ENCODE measurements at regions not wholly inside any gene's neighbourhood (a gene's known extent, or its start where the extent isn't known, plus 50 kb on each side); places are given as distances from the start of the nearest gene placed in this dataset.

- in situ Hi-C loops (cut with MboI) (no loop called here), intact Hi-C loops (cut with micrococcal nuclease; ENCODE audit: unreplicated experiment) (no loop called here)
- DNase-seq (ENCODE audit: low read depth, low spot score) (no peak), FAIRE-seq (no peak), ATAC-seq (no peak)
- POLR2A ChIA-PET: no interaction called here
- TF ChIP-seq STAT3 (IDR thresholded peaks at IDR 0.05; ENCODE audit: low read depth, low read length): no peak
- no peak for TF ChIP-seq CREM (IDR thresholded peaks at IDR 0.05; ENCODE audit: low read depth)
- peak; percentile 59 for TF ChIP-seq MTA2 (IDR thresholded peaks at IDR 0.05; ENCODE audit: low read depth)
- RAD21 ChIA-PET (ENCODE audit: unreplicated experiment): no interaction called here
- BruUV-seq (replicated peaks): no TSS peak
- CTCF ChIA-PET: interaction anchor here (0.6 to 1.2 kb wide), 4 partner anchors 8 to 30 kb away, joined by 3 to 4 read pairs (median 3); no protein-coding TSS in a partner anchor
- H3K79me2 ChIP-seq (ENCODE audit: control insufficient read depth, insufficient read depth, low read length): no peaks in the 10 kb centered on the region
- no peaks in the 10 kb centered on the region for H4K20me1 ChIP-seq (ENCODE audit: control insufficient read depth, insufficient read depth)
- no peak overlapping the region for H3K27ac ChIP-seq (ENCODE audit: control insufficient read depth, insufficient read depth)
- no peak overlapping the region for H2AFZ ChIP-seq (ENCODE audit: control insufficient read depth, low read depth, low read length)
- H3K27me3 ChIP-seq (replicated peaks in 1 of 2; ENCODE audit: control insufficient read depth in 2 of 2, insufficient read depth in 2 of 2, low read length in 1 of 2): no peaks in the 10 kb centered on the region
- H3K9me3 ChIP-seq (replicated peaks; ENCODE audit: control insufficient read depth, insufficient read depth, low read length): no peaks in the 10 kb centered on the region
- H3K36me3 ChIP-seq (ENCODE audit: control insufficient read depth in 2 of 2, insufficient read depth in 2 of 2, low read length in 1 of 2): no peaks in the 10 kb centered on the region
- SMC1A ChIA-PET (ENCODE audit: uncharacterized antibody, unreplicated experiment): interaction anchor here (1.5 to 1.9 kb wide), 2 partner anchors 9 to 443 kb away, joined by 3 to 6 read pairs; no protein-coding TSS in a partner anchor
- H3K4me2 ChIP-seq (ENCODE audit: control insufficient read depth, insufficient read depth): no peak overlapping the region
- no peaks in the 10 kb centered on the region for H3K4me1 ChIP-seq (ENCODE audit: control insufficient read depth, insufficient read depth, low read length)
- 22% methylated on average over 9 of the region's 9 CpGs for WGBS (ENCODE audit: insufficient coverage, insufficient replicate concordance, low lambda C conversion rate, missing lambda C conversion rate)
- H3K4me3 ChIP-seq: no peak overlapping the region
- no peak overlapping the region for H3K9ac ChIP-seq (ENCODE audit: control insufficient read depth, insufficient read depth, low read length)
Observed at GRCh38 chr5:74337254-74337983, 303.1 kb downstream of the ENC1 start.

GRCh38 chr5:74336297-74336696, 304.2 kb downstream of the ENC1 start:
- WGBS (ENCODE audit: insufficient coverage, insufficient replicate concordance, low lambda C conversion rate, missing lambda C conversion rate): 32% methylated on average over 7 of the region's 7 CpGs

More at GRCh38 chr5:74336297-74336696, 304.2 kb downstream of the ENC1 start:
- FAIRE-seq: no peak
- no peaks in the 10 kb centered on the region for H3K27me3 ChIP-seq (replicated peaks in 1 of 2; ENCODE audit: control insufficient read depth in 2 of 2, insufficient read depth in 2 of 2, low read length in 1 of 2)
- SMC1A ChIA-PET (ENCODE audit: uncharacterized antibody, unreplicated experiment): no interaction called here
- no peaks in the 10 kb centered on the region for H4K20me1 ChIP-seq (ENCODE audit: control insufficient read depth, insufficient read depth)
- no peak overlapping the region for H2AFZ ChIP-seq (ENCODE audit: control insufficient read depth, low read depth, low read length)
- ATAC-seq: no peak
- CTCF ChIA-PET: no interaction called here
- POLR2A ChIA-PET: no interaction called here
- TF ChIP-seq MTA3 (IDR thresholded peaks at IDR 0.05; ENCODE audit: borderline replicate concordance, low read length): no peak
- no peak for TF ChIP-seq NFYA (IDR thresholded peaks at IDR 0.05; ENCODE audit: borderline replicate concordance, low read depth, low read length)
- no peak for TF ChIP-seq JUND (IDR thresholded peaks at IDR 0.05; ENCODE audit: low read depth, low read length)
- TF ChIP-seq SMAD5 (IDR thresholded peaks at IDR 0.05; ENCODE audit: low read depth): no peak
- TF ChIP-seq RAD51 (IDR thresholded peaks at IDR 0.05): no peak
- no peak for TF ChIP-seq CBX3 (IDR thresholded peaks at IDR 0.05; ENCODE audit: borderline replicate concordance, low read depth)
- no peak for TF ChIP-seq CEBPB (IDR thresholded peaks at IDR 0.05; ENCODE audit: borderline replicate concordance in 1 of 2, low read depth in 2 of 2, low read length in 2 of 2)
- no peak for TF ChIP-seq POLR2A (IDR thresholded peaks at IDR 0.05; ENCODE audit: low read depth, low read length)
- H3K27ac ChIP-seq (ENCODE audit: control insufficient read depth, insufficient read depth): no peak overlapping the region
- no TSS peak for BruUV-seq (replicated peaks)
- H3K79me2 ChIP-seq (ENCODE audit: control insufficient read depth, insufficient read depth, low read length): no peaks in the 10 kb centered on the region
- in situ Hi-C loops (cut with MboI) (no loop called here), intact Hi-C loops (cut with micrococcal nuclease; ENCODE audit: unreplicated experiment) (no loop called here)
- no peak overlapping the region for H3K4me2 ChIP-seq (ENCODE audit: control insufficient read depth, insufficient read depth)
- no peaks in the 10 kb centered on the region for H3K36me3 ChIP-seq (ENCODE audit: control insufficient read depth in 2 of 2, insufficient read depth in 2 of 2, low read length in 1 of 2)
- no peak overlapping the region for H3K9ac ChIP-seq (ENCODE audit: control insufficient read depth, insufficient read depth, low read length)
- RAD21 ChIA-PET (ENCODE audit: unreplicated experiment): no interaction called here
- DNase-seq (ENCODE audit: low read depth, low spot score): no peak
- H3K4me3 ChIP-seq: no peak overlapping the region
- H3K4me1 ChIP-seq (ENCODE audit: control insufficient read depth, insufficient read depth, low read length): no peaks in the 10 kb centered on the region
- no peaks in the 10 kb centered on the region for H3K9me3 ChIP-seq (replicated peaks; ENCODE audit: control insufficient read depth, insufficient read depth, low read length)
